ENCODE measurements at regions not wholly inside any gene's neighbourhood (a gene's known extent, or its start where the extent isn't known, plus 50 kb on each side); places are given as distances from the start of the nearest gene placed in this dataset.
"Not testable (repeated sequence)": the region's sequence is repeated elsewhere in the genome, so short reads cannot be mapped to it uniquely, and the experiment has no call there.

DNA sequence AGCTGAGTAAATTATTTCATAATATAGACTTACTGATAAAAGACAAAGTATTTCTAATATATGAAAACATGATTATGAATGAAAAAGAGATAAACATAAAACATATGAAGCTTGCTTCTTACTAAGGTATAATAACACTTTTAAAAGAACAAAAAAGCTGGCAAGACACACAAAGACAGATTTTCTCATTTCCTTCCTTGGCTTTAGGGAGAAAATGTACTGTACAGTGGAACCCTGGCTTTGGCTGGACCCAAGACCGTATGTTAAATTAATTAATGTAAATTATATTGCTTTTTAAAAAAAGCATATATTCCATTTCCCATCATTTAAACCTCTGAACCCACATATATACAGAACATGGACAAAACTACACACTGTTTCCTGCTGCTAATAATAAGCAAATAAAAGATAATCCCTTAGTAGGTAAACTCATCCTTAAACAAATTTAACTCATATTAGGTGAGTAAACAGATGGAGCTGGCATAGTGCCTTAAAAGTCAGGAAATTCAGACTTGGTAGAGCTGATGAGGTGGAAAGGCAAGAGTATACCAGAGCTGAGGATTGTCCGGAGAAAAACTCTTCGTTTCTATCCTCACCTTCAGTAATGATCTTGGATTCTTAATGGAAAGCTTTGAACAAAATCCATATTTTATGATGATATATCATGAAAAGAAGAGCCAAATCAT lies 1016.4 kb upstream of the KCND2 start:
- Mint-ChIP-seq H3K4me1 (ENCODE audit: unreplicated experiment) (no peaks in the 10 kb centered on the region), H3K9me3 (ENCODE audit: unreplicated experiment) (no peaks in the 10 kb centered on the region), H3K27ac (ENCODE audit: unreplicated experiment) (no peak overlapping the region), H3K27me3 (ENCODE audit: unreplicated experiment) (peaks cover 10% of the 10 kb centered on the region), H3K4me3 (ENCODE audit: unreplicated experiment) (no peak overlapping the region), H3K36me3 (ENCODE audit: unreplicated experiment) (no peaks in the 10 kb centered on the region)
- no peak for DNase-seq (ENCODE audit: extremely low spot score, unreplicated experiment)
- TF ChIP-seq, protein P1, sequence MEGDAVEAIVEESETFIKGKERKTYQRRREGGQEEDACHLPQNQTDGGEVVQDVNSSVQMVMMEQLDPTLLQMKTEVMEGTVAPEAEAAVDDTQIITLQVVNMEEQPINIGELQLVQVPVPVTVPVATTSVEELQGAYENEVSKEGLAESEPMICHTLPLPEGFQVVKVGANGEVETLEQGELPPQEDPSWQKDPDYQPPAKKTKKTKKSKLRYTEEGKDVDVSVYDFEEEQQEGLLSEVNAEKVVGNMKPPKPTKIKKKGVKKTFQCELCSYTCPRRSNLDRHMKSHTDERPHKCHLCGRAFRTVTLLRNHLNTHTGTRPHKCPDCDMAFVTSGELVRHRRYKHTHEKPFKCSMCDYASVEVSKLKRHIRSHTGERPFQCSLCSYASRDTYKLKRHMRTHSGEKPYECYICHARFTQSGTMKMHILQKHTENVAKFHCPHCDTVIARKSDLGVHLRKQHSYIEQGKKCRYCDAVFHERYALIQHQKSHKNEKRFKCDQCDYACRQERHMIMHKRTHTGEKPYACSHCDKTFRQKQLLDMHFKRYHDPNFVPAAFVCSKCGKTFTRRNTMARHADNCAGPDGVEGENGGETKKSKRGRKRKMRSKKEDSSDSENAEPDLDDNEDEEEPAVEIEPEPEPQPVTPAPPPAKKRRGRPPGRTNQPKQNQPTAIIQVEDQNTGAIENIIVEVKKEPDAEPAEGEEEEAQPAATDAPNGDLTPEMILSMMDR (IDR thresholded peaks at IDR 0.05): no peak

DNA sequence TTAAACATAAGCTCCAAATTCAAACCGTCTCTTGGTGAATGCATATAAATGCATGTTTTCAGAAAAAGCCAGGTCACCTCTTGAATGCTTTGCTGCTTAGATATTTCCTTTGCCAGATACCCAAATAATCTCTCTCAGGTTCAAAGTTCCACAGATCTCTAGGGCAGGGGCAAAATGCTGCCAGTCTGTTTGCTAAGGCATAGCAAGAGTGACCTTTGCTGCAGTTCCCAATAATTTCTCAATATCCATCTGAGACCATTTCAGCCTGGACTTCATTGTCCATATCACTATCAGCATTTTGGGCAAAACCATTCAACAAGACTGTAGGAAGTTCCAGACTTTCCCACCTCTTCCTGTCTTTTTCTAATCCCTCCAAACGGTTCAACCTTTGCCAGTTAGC lies 1006.2 kb upstream of the KCND2 start:
- H3K36me3 Mint-ChIP-seq (ENCODE audit: unreplicated experiment); H3K4me1 Mint-ChIP-seq (ENCODE audit: unreplicated experiment); H3K4me3 Mint-ChIP-seq (ENCODE audit: unreplicated experiment); H3K27ac Mint-ChIP-seq (ENCODE audit: unreplicated experiment); DNase-seq (ENCODE audit: extremely low spot score, unreplicated experiment): not testable (repeated sequence)
- H3K27me3 Mint-ChIP-seq (ENCODE audit: unreplicated experiment): peaks cover 27% of the 10 kb centered on the region
- H3K9me3 Mint-ChIP-seq (ENCODE audit: unreplicated experiment): peaks cover 12% of the 10 kb centered on the region

DNA sequence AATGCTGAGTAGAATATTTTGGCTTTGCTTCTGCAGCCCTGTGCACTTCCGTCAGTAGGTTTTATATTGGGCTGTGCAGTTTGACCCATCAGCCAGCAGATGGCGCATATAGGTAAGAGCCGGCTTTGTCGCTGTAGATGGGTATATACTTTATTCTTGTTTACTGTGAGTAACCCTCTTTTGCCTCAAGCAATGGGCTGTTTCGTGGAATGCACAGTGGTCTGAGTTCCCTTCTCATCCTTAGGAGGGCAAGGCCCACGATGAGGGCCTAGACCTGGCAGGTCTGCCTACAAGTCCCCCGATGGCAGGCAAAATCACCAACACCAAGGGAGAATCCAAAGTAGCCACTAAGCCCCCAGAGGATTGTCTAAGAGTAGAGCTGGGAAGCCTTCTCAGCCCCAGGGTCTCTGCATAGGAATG lies 1002.9 kb upstream of the KCND2 start:
- no peaks in the 10 kb centered on the region for H3K9me3 Mint-ChIP-seq (ENCODE audit: unreplicated experiment)
- TF ChIP-seq, protein P1 (IDR thresholded peaks at IDR 0.05): peak; percentile 94
- H3K27ac Mint-ChIP-seq (ENCODE audit: unreplicated experiment): no peak overlapping the region
- H3K27me3 Mint-ChIP-seq (ENCODE audit: unreplicated experiment): peaks cover 30% of the 10 kb centered on the region
- no peak overlapping the region for H3K4me3 Mint-ChIP-seq (ENCODE audit: unreplicated experiment)
- DNase-seq (ENCODE audit: extremely low spot score, unreplicated experiment): no peak
- no peaks in the 10 kb centered on the region for H3K4me1 Mint-ChIP-seq (ENCODE audit: unreplicated experiment)
- no peaks in the 10 kb centered on the region for H3K36me3 Mint-ChIP-seq (ENCODE audit: unreplicated experiment)

DNA sequence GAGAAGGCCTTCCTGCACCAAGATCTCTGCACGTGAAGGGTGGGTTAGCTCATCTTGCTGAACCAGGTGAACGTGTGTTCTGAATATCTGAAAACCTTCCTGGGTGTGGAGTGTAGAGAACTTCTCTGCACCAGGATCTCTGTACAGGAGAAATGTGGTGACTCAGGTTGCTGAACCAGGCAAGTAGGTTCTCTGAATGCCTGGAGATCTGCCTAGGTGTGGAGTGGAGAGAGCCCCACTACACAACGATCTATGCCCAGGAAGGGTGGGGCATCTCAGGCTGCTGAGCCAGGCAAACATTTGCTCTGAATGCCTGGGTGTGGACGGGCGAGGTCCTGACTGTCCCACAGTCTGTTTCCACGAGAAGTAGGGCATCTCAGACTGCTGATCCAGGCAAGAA lies 1002.3 kb upstream of the KCND2 start:
- Mint-ChIP-seq H3K27me3 (ENCODE audit: unreplicated experiment) (peaks cover 30% of the 10 kb centered on the region), H3K4me3 (ENCODE audit: unreplicated experiment) (no peak overlapping the region), H3K9me3 (ENCODE audit: unreplicated experiment) (no peaks in the 10 kb centered on the region), H3K36me3 (ENCODE audit: unreplicated experiment) (no peaks in the 10 kb centered on the region), H3K27ac (ENCODE audit: unreplicated experiment) (no peak overlapping the region), H3K4me1 (ENCODE audit: unreplicated experiment) (no peaks in the 10 kb centered on the region)
- TF ChIP-seq, protein P1 (IDR thresholded peaks at IDR 0.05): no peak
- DNase-seq (ENCODE audit: extremely low spot score, unreplicated experiment): no peak

DNA sequence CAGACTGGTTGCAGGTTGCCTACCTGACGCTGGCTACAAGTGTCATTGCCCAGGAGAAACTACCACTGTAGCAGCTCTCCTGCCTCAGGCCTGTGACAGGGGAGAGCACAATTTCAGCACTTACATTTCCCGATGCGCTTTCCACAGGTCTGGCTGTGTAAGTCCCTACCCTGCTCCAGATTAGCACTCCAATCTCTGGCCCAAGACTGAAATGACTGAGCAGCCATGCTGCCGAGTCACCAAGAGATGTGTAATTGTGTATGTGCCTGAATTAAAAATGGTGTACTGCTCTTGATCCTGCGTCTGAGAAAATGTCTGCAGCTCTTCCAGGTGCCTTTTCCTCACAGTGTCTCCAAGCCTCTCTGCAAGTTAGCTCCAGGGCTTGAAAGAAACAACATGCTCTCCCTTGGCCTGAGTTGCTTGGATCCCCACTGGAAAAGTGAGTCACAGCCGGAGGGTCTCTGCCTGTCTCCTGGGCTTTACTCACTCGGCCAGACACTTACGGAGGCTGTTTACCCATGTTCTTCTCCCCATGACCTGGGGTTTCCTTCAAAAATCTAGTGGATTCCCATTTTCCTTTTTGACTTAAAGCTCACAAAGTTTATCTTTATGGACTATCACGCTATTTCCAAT lies 1001.7 kb upstream of the KCND2 start:
- TF ChIP-seq, protein P1 (IDR thresholded peaks at IDR 0.05): no peak
- no peaks in the 10 kb centered on the region for H3K9me3 Mint-ChIP-seq (ENCODE audit: unreplicated experiment)
- no peak for DNase-seq (ENCODE audit: extremely low spot score, unreplicated experiment)
- no peaks in the 10 kb centered on the region for H3K4me1 Mint-ChIP-seq (ENCODE audit: unreplicated experiment)
- H3K4me3 Mint-ChIP-seq (ENCODE audit: unreplicated experiment): no peak overlapping the region
- H3K27me3 Mint-ChIP-seq (ENCODE audit: unreplicated experiment): peaks cover 30% of the 10 kb centered on the region
- H3K36me3 Mint-ChIP-seq (ENCODE audit: unreplicated experiment): no peaks in the 10 kb centered on the region
- no peak overlapping the region for H3K27ac Mint-ChIP-seq (ENCODE audit: unreplicated experiment)
